Breast epithelium (tissue), 3 donors: ENCODE measurements at regions not wholly inside any gene's neighbourhood (a gene's known extent, or its start where the extent isn't known, plus 50 kb on each side); places are given as distances from the start of the nearest gene placed in this dataset.

Experiments used
- CTCF ChIP-seq, 3 donors: fragments of 450-650 bp; IDR thresholded peaks; one replicate each; pipeline ENCODE4 v1.5.1; 2016 to 2017; ENCODE audit warnings: antibody characterized with exemption in 3 of 3, mild to moderate bottlenecking in 3 of 3, moderate library complexity in 3 of 3
- POLR2AphosphoS5 ChIP-seq, 3 donors: sonication (generic); formaldehyde crosslinking; IDR thresholded peaks; one replicate each; pipeline ENCODE4 v1.6.1; 2017; ENCODE audit warnings: antibody characterized with exemption in 3 of 3

GRCh38 chr2:38192976-38193375 is 117.0 kb upstream of the CYP1B1 start:
- TF ChIP-seq CTCF (IDR thresholded peaks at IDR 0.05): no peak
- no peak for TF ChIP-seq POLR2AphosphoS5 (IDR thresholded peaks at IDR 0.05)
